ENCODE measurements at regions not wholly inside any gene's neighbourhood (a gene's known extent, or its start where the extent isn't known, plus 50 kb on each side); places are given as distances from the start of the nearest gene placed in this dataset.
A peak's percentile ranks its signal among the peaks of the same experiment; 100 is the strongest.

GRCh38 chr6:28585335-28585734, 59.7 kb downstream of the GPX5 start:
- intact Hi-C loops (cut with DNase I): no loop called here
- Histone ChIP-seq H3K27me3 (no peaks in the 10 kb centered on the region), H3K4me3 (no peak overlapping the region), H3K36me3 (no peaks in the 10 kb centered on the region), H3K9me3 (no peaks in the 10 kb centered on the region), H3K27ac (no peak overlapping the region), H3K4me1 (peaks cover 19% of the 10 kb centered on the region)
- TF ChIP-seq CTCF (IDR thresholded peaks at IDR 0.05) (no peak), POLR2AphosphoS5 (IDR thresholded peaks at IDR 0.05; ENCODE audit: insufficient read depth in 1 of 2, low read depth in 1 of 2) (no peak)
- no peak for DNase-seq (ENCODE audit: extremely low spot score in 2 of 2)

GRCh38 chr6:28586324-28586723, 60.6 kb downstream of the GPX5 start:
- intact Hi-C loops (cut with DNase I): no loop called here
- Histone ChIP-seq H3K27ac (no peak overlapping the region), H3K4me3 (peak overlapping the region; percentile 55 to 57), H3K36me3 (no peaks in the 10 kb centered on the region), H3K4me1 (peaks cover 19% of the 10 kb centered on the region), H3K27me3 (no peaks in the 10 kb centered on the region), H3K9me3 (no peaks in the 10 kb centered on the region)
- TF ChIP-seq POLR2A (IDR thresholded peaks at IDR 0.05): no peak
- TF ChIP-seq CTCF (IDR thresholded peaks at IDR 0.05): no peak
- TF ChIP-seq POLR2AphosphoS5 (IDR thresholded peaks at IDR 0.05; ENCODE audit: insufficient read depth in 1 of 2, low read depth in 1 of 2): no peak
- no peak for DNase-seq (ENCODE audit: extremely low spot score in 2 of 2)

GRCh38 chr6:28586962-28587745, 61.5 kb downstream of the GPX5 start:
- Histone ChIP-seq H3K9me3 (no peaks in the 10 kb centered on the region), H3K27me3 (no peaks in the 10 kb centered on the region), H3K4me1 (peaks cover 19% of the 10 kb centered on the region), H3K27ac (peak overlapping the region; percentile 14), H3K4me3 (peak overlapping the region; percentile 55 to 57), H3K36me3 (no peaks in the 10 kb centered on the region)
- intact Hi-C loops (cut with DNase I): no loop called here
- TF ChIP-seq POLR2AphosphoS5 (IDR thresholded peaks at IDR 0.05; ENCODE audit: insufficient read depth in 1 of 2, low read depth in 1 of 2) (peak in 1 of 2 donors; percentile 53), POLR2A (IDR thresholded peaks at IDR 0.05) (no peak), CTCF (IDR thresholded peaks at IDR 0.05) (no peak)
- DNase-seq (ENCODE audit: extremely low spot score in 2 of 2): no peak

GRCh38 chr6:28587746-28588075, 62.0 kb downstream of the GPX5 start:
- H3K4me3 ChIP-seq: peak overlapping the region; percentile 55 to 57
- H3K36me3 ChIP-seq: no peaks in the 10 kb centered on the region
- H3K9me3 ChIP-seq: no peaks in the 10 kb centered on the region
- TF ChIP-seq POLR2A (IDR thresholded peaks at IDR 0.05) (no peak), POLR2AphosphoS5 (IDR thresholded peaks at IDR 0.05; ENCODE audit: insufficient read depth in 1 of 2, low read depth in 1 of 2) (no peak), CTCF (IDR thresholded peaks at IDR 0.05) (no peak)
- H3K27ac ChIP-seq: peak overlapping the region; percentile 14
- peaks cover 19% of the 10 kb centered on the region for H3K4me1 ChIP-seq
- H3K27me3 ChIP-seq: no peaks in the 10 kb centered on the region
- DNase-seq (ENCODE audit: extremely low spot score in 2 of 2): no peak
- intact Hi-C loops (cut with DNase I): no loop called here

GRCh38 chr6:28588666-28589065, 63.0 kb downstream of the GPX5 start:
- intact Hi-C loops (cut with DNase I): no loop called here
- Histone ChIP-seq H3K27ac (no peak overlapping the region), H3K4me3 (no peak overlapping the region), H3K27me3 (no peaks in the 10 kb centered on the region), H3K36me3 (no peaks in the 10 kb centered on the region), H3K9me3 (no peaks in the 10 kb centered on the region), H3K4me1 (peaks cover 19% of the 10 kb centered on the region)
- no peak for DNase-seq (ENCODE audit: extremely low spot score in 2 of 2)
- TF ChIP-seq CTCF (IDR thresholded peaks at IDR 0.05) (no peak), POLR2AphosphoS5 (IDR thresholded peaks at IDR 0.05; ENCODE audit: insufficient read depth in 1 of 2, low read depth in 1 of 2) (no peak), POLR2A (IDR thresholded peaks at IDR 0.05) (no peak)
